HG03442 (cell line): ENCODE measurements at regions not wholly inside any gene's neighbourhood (a gene's known extent, or its start where the extent isn't known, plus 50 kb on each side); places are given as distances from the start of the nearest gene placed in this dataset.
"Not testable (repeated sequence)": the region's sequence is repeated elsewhere in the genome, so short reads cannot be mapped to it uniquely, and the experiment has no call there.

Source experiments
- ATAC-seq: cut with Tn5 transposase; IDR thresholded peaks from one replicate; pipeline ENCODE4 v1.9.1; 2021; ENCODE audit warnings: mild to moderate bottlenecking, moderate library complexity; ENCODE audit not compliant: unreplicated experiment

- ATAC-seq: no peak
Measured at GRCh38 chr18:27312153-27312552, 127.0 kb upstream of the CHST9 start.

GRCh38 chr18:27311114-27311513 lies 126.0 kb upstream of the CHST9 start:
- no peak for ATAC-seq

GRCh38 chr18:27301615-27302378 lies 116.7 kb upstream of the CHST9 start:
- ATAC-seq: no peak

DNA sequence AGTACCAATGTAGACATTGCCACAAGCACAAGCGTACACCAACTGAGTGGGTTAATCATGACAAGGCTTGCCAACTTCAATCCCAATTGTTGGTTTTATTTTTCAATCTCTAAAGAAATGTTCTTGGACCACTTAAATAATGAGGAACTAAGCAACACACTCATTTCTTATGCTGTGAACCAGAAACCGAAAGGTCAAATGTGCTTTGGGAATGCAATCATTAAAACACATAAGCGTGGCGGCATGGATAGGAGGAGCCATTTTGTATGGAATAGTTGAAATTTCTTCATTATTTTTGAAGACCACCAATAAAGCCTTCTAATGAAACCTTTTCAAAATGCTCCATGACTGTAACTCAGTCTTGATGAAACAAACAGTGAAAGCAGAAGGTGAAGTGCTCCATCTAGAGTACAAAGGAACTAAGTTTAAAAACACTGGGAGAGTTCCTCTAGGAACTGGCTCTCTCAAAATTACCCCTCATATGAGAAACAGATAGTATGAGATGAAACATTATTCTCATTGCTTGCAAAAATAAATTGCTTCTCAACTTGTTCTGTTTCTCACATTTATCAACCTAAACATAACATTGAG lies 113.2 kb upstream of the CHST9 start:
- ATAC-seq: no peak

- ATAC-seq: not testable (repeated sequence)
Measured at GRCh38 chr18:27285973-27286562, 101.0 kb upstream of the CHST9 start.

GRCh38 chr18:27278131-27278530 lies 93.0 kb upstream of the CHST9 start:
- ATAC-seq: no peak

- ATAC-seq: no peak
Measured at GRCh38 chr18:27277554-27277953, 92.4 kb upstream of the CHST9 start.

DNA sequence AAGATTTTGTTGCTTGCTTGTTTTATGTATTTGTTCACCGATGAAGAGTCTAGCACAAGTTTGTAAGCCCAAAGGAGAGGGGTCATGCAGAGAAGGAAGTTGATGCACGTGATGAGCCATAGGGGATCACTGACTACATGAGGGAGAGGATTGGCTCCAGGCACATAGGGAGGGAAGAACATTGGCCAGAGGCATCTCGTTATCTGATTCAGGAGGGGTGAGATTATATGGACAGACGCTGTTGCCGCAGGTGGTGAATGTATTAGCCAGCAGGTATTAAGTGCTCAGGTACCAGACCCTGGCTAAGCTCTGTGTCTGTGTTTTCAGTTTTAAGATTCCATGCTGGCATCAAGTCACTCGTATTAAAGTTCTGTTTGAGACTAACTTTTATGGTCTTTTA lies 91.8 kb upstream of the CHST9 start:
- ATAC-seq: no peak

DNA sequence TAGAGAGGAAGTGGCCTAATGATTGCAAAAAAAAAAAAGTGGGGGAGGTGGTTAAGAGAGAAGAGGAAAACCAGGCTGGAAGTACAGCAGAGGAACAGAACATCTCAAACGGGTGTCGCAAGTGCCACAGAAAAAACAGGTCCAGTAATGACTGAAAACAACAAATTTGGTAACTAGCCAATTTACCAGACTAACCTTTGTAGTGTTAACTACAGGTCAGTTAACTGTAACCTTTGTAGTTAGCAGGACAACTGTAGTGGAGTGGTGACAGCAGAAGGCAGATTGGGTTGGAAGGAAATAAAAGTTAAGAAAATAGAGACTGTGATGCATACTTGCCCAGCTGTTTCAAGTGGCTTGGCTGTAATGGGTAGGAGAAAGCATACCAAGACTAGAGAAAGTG lies 91.4 kb upstream of the CHST9 start:
- ATAC-seq: no peak

DNA sequence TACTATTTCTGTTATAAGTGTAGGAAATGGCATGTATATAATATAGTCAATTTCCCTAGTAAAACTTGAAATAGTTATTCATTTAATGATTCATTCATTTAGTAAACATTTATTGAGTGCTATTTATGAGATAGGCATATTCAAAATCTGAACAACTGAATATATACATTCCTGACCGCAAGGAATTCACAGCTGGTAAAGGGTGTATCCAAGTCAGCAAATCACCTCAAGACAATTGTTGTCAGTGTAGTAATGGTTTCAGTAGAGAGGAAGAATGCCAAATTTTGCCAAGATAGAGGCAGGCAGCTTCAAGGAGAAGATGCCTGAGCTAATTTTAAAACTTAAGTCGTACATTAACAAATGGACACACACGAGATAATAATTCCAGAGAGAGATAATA lies 89.8 kb upstream of the CHST9 start:
- no peak for ATAC-seq

DNA sequence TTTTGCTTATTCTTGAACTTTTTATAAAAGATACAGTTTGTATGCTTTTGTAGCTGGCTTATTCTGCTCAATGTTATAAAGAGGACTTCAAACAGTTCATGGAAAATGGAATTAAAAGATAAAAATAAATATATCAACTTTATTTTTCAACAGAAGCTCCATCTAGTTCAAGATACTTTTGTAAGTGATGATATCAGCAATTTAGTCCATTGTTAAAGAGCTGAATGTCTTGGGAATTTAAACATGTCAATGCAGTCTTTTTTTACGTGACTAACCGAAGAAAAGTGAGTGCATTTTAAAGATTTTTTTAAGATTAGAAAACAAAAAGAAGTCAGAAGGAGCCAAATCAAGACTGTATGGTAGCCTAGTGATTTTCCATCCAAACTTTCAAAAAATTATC lies 85.4 kb upstream of the CHST9 start:
- ATAC-seq: no peak

GRCh38 chr18:27263369-27263768 lies 78.3 kb upstream of the CHST9 start:
- no peak for ATAC-seq

DNA sequence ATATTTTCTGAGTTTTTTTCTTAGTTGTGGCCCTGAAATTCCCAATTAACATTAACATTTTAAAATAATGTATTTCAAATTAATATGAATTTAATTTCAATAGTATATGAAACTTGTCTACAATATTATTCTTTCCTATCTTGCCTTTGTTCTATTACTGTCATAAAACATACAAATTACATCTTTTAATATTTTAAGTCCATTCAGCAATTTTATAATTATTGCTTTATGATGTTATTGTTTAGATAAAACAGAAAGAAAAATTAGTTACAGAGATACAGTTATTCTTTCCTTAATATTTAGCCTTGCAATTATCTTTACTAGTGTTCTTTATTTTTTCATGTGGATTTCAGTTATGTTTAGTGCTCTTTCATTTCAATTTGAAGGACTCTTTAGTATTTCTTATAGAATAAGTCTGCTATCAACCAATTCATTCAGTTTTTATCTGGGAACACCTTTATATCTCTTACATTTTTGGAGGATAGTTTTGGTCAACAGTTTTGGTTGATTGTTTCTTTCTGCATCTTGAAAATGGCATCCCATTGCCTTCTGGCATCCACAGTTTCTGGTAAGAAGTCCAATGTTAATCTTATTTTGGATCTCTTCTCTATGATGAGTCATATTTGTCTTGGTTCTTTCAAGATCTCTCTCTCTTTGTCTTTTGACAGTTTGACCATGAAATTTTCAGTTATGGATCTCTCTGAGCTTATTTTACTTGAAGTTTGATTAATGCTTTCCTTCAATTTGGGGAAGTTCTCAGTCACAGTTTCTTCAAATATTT lies 76.9 kb upstream of the CHST9 start:
- no peak for ATAC-seq

DNA sequence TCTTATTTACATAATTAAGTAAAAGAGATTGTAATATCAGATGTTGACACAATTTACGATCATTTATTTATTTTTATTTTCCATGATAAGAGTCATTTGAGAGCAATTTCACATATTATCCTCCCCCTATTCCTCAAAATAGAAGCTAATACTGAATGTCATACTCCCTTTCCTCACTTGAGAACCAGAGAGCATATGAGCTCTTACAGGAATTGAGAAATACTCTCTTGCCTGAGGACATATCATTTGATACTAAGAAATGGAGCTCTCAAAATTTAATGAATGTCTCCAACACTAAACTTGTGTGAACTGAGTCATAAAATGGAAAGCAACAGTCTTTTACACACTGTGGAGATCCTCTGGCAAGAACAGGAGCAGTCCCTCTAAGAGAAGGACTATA lies 68.5 kb upstream of the CHST9 start:
- ATAC-seq: no peak

DNA sequence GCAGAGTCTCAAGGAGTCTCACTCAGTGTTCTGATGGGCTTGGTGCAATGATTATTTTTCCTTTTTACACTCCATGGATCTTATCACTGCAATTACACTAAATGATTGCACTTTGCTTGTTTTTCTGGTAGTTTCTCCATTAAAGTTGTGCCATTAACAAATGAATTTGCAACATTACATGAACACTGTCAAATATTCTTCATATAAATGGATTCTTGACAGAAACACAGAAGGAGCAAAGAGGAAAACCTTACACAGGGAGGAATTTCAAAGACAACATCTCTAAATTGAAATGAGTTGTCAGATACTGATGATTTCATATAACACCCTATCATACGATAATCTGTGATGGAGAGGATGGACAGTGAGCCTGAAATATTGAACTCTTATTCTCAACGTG lies 65.4 kb upstream of the CHST9 start:
- no peak for ATAC-seq

DNA sequence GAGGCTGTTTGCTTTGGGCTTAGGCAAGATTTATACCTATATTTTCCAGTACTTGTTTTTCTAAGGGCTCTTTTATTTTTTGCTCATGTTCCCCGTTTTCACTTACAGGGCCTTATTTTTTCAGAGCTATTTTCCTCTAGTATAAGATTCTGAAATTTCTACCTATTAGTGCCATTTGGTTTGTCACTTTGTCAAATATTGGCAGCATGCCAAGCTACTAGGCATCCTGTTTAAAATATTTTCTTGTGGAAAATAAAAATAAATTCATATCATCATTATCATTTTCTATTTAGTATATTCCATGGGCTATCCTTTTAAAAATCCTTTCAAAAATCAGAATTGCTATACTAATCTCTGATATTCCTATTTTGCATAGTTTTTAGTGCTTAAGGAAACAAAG lies 64.8 kb upstream of the CHST9 start:
- no peak for ATAC-seq

DNA sequence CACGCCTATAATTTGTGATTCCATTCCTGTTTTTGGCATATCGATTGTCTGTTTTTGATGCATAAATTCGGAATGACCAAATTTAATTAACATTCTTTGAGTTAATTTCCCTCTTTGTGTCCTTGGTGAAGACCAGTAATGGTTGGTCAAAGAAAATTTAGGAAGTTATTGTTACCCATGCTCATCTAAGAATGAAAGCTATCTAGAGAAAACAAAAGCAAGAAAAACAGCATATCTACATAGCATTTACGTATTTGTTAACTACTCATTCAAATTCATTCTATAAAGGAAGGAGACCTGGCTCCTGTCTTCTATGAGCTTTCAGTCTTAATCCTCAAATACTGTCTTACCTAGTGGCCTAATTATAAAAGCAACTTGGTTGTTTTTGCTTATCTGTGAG lies 59.2 kb upstream of the CHST9 start:
- no peak for ATAC-seq

GRCh38 chr18:27242392-27243047 lies 57.4 kb upstream of the CHST9 start:
- ATAC-seq: no peak

DNA sequence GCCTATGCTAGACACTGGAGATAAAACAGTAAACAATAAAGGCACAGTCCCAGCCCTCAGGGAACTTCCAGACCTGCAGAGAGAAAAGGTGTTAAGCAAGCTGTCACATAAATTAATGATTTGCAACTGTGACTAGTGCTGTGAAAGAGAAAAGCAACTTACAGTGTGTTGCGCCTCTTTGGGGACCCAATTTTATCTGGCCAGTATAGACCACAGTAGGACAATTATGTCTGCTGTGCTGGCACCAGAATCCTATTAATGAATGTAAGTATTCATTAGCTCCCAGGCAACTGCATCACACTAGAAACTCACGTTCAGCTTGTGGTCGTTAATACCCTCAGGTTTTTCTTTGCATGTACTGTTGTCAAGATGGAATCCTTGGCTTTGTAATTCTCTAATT lies 55.3 kb upstream of the CHST9 start:
- no peak for ATAC-seq

- no peak for ATAC-seq
Measured at GRCh38 chr18:27239669-27240068, 54.6 kb upstream of the CHST9 start.

DNA sequence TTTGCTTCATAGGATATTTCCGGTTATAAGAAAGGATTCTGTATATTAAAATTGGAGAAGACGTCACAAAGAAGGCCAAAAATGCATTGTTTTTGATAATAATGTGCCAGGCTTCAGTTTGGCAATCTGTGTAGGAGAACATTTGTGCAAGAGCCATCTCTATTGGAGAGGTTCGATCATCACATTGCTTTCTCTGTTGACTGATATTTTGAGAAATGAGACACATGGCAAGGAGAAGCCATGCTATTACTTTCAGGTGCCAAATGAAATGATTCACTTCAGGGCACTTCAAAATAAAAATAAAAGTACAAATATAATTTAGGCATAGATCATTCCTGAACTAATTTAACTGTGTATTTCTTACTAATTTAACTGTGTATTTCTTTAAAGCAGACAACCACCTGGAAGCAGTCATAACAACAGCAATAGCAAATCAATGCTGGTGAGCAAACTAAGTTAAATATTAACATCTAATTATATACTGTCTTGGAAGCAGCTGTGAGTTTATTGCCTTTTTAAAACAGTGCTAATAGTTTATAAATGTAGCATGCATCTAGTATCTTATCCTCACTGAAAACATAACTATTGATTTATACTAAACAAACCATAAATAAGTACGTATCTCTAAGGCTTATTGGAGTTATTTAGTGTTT lies 50.2 kb upstream of the CHST9 start:
- no peak for ATAC-seq
